GM12873 (cell line): ENCODE measurements at regions not wholly inside any gene's neighbourhood (a gene's known extent, or its start where the extent isn't known, plus 50 kb on each side); places are given as distances from the start of the nearest gene placed in this dataset.

Source experiments
- CTCF ChIP-seq: IDR thresholded peaks from 2 replicates; pipeline ENCODE4 v1.5.1; 2012; ENCODE audit warnings: low read depth, mild to moderate bottlenecking, moderate library complexity, low read length, control low read depth; ENCODE audit not compliant: insufficient read depth; ENCODE audit errors: missing control alignments

- TF ChIP-seq CTCF, result no peak
Measured at GRCh38 chr15:66622591-66623022, 56.8 kb upstream of the LCTL start.

- no peak for TF ChIP-seq CTCF
Measured at GRCh38 chr15:66623801-66624453, 58.1 kb upstream of the LCTL start.

GRCh38 chr15:66625531-66625930, 59.7 kb upstream of the LCTL start:
- no peak for TF ChIP-seq CTCF

- TF ChIP-seq CTCF, result no peak
Measured at GRCh38 chr15:66625974-66626373, 60.2 kb upstream of the LCTL start.

GRCh38 chr15:66628976-66629723, 63.4 kb upstream of the LCTL start:
- no peak for TF ChIP-seq CTCF

GRCh38 chr15:66629817-66630576, 64.2 kb upstream of the LCTL start:
- no peak for TF ChIP-seq CTCF

- TF ChIP-seq CTCF, result no peak
Measured at GRCh38 chr15:66630801-66631351, 65.1 kb upstream of the LCTL start.
